ENCODE measurements at regions not wholly inside any gene's neighbourhood (a gene's known extent, or its start where the extent isn't known, plus 50 kb on each side); places are given as distances from the start of the nearest gene placed in this dataset.

DNA sequence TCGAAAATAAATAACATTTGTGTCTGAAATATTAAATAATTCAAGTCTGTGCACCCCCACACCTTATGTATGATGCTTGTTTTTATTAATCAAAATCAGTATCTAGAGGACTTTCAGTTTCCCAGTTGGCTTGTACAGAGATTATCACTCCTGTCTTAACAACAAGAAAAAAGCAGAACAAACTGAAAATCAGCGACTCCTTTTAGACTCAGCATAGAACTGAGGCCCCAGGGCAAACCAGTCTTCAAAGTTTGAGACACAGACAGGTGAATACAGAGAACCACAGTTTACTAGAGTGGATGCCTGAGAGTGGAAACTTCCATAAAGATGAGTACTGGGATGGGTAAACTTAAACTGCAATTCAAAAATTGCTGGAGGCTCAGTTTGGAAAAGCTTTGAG, 142.8 kb upstream of the KLF8 start:
- Histone ChIP-seq H3K4me1 (ENCODE audit: insufficient read depth, low read length, poor library complexity, severe bottlenecking) (no peaks in the 10 kb centered on the region), H3K9me3 (ENCODE audit: low read length) (no peaks in the 10 kb centered on the region), H2AFZ (ENCODE audit: low read length) (no peak overlapping the region), H3K9me2 (ENCODE audit: insufficient read depth, low read length) (no peaks in the 10 kb centered on the region), H3K4me2 (ENCODE audit: low read length) (no peak overlapping the region), H3K27ac (ENCODE audit: low read depth, low read length, poor library complexity, severe bottlenecking) (no peak overlapping the region), H3K4me3 (ENCODE audit: low read depth, low read length, poor library complexity, severe bottlenecking) (no peak overlapping the region), H3K36me3 (ENCODE audit: insufficient read depth, low read length) (no peaks in the 10 kb centered on the region), H4K20me1 (ENCODE audit: insufficient read depth, low read length) (no peaks in the 10 kb centered on the region), H3K79me2 (ENCODE audit: insufficient read depth, low read depth, low read length) (no peaks in the 10 kb centered on the region)
- intact Hi-C loops (cut with micrococcal nuclease; ENCODE audit: unreplicated experiment) = no loop called here
- TF ChIP-seq EZH2phosphoT487 (IDR thresholded peaks at IDR 0.05; ENCODE audit: borderline replicate concordance, low read depth, low read length) = no peak
- TF ChIP-seq, protein P1, sequence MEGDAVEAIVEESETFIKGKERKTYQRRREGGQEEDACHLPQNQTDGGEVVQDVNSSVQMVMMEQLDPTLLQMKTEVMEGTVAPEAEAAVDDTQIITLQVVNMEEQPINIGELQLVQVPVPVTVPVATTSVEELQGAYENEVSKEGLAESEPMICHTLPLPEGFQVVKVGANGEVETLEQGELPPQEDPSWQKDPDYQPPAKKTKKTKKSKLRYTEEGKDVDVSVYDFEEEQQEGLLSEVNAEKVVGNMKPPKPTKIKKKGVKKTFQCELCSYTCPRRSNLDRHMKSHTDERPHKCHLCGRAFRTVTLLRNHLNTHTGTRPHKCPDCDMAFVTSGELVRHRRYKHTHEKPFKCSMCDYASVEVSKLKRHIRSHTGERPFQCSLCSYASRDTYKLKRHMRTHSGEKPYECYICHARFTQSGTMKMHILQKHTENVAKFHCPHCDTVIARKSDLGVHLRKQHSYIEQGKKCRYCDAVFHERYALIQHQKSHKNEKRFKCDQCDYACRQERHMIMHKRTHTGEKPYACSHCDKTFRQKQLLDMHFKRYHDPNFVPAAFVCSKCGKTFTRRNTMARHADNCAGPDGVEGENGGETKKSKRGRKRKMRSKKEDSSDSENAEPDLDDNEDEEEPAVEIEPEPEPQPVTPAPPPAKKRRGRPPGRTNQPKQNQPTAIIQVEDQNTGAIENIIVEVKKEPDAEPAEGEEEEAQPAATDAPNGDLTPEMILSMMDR (conservative IDR thresholded peaks at IDR 0.05; ENCODE audit: low read length) = no peak
- ChIA-PET POLR2A (no interaction called here), CTCF (ENCODE audit: unreplicated experiment) (no interaction called here)
- no TSS peak for BruUV-seq (replicated peaks)
- no peak for DNase-seq (ENCODE audit: low spot score)

DNA sequence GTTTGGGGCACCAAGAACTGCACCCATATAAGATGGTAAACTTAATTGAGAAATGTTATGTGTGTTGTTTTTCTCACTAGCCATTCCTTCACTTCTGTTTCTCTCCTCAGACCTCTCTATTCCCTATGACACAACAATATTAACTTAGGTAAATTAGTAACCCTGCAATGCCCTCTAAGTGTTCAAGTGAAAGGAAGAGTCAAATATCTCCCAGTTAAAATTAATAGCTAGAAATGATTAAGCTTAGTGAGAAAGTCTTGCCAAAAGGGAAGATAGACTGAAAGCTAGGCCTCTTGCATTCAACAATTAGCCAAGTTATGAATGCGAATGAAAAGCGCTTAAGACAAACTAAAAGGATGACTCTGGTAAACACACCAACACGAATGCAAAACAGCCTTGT, 132.9 kb upstream of the KLF8 start:
- Histone ChIP-seq H3K36me3 (ENCODE audit: insufficient read depth, low read length) (no peaks in the 10 kb centered on the region), H3K9me3 (ENCODE audit: low read length) (no peaks in the 10 kb centered on the region), H3K4me3 (ENCODE audit: low read depth, low read length, poor library complexity, severe bottlenecking) (no peak overlapping the region), H3K79me2 (ENCODE audit: insufficient read depth, low read depth, low read length) (no peaks in the 10 kb centered on the region), H2AFZ (ENCODE audit: low read length) (no peak overlapping the region), H3K27ac (ENCODE audit: low read depth, low read length, poor library complexity, severe bottlenecking) (no peak overlapping the region), H4K20me1 (ENCODE audit: insufficient read depth, low read length) (no peaks in the 10 kb centered on the region), H3K4me2 (ENCODE audit: low read length) (no peak overlapping the region), H3K4me1 (ENCODE audit: insufficient read depth, low read length, poor library complexity, severe bottlenecking) (no peaks in the 10 kb centered on the region), H3K9me2 (ENCODE audit: insufficient read depth, low read length) (no peaks in the 10 kb centered on the region)
- intact Hi-C loops (cut with micrococcal nuclease; ENCODE audit: unreplicated experiment) = no loop called here
- no TSS peak for BruUV-seq (replicated peaks)
- POLR2A ChIA-PET = interaction anchor here (0.6 kb wide), 1 partner anchor 234 kb away, joined by 3 read pairs; no protein-coding TSS in a partner anchor
- no peak for DNase-seq (ENCODE audit: low spot score)
- CTCF ChIA-PET (ENCODE audit: unreplicated experiment) = no interaction called here
- no peak for TF ChIP-seq EZH2phosphoT487 (IDR thresholded peaks at IDR 0.05; ENCODE audit: borderline replicate concordance, low read depth, low read length)
- TF ChIP-seq, protein P1 (conservative IDR thresholded peaks at IDR 0.05; ENCODE audit: low read length) = no peak

DNA sequence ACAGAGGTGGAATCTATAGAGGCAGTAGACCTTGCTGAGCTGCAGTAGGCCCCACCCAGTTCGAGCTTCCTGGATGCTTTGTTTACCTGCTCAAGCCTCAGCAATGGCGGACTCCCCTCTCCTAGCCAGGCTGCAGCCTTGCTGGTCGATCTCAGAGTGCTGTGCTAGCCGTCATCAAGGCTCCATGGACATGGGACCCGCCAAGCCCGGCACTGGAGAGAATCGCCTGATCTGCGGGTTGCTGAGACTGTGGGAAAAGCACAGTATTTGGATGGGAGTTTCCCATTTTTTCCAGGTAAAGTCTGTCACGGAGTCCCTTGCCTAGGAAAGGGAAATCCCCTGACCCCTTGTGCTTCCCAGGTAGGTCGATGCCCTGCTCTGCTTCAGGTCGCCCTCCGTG, 124.8 kb upstream of the KLF8 start:
- no peak overlapping the region for H3K4me2 ChIP-seq (ENCODE audit: low read length)
- no peak overlapping the region for H3K4me3 ChIP-seq (ENCODE audit: low read depth, low read length, poor library complexity, severe bottlenecking)
- intact Hi-C loops (cut with micrococcal nuclease; ENCODE audit: unreplicated experiment) = no loop called here
- no peak overlapping the region for H2AFZ ChIP-seq (ENCODE audit: low read length)
- CTCF ChIA-PET (ENCODE audit: unreplicated experiment) = no interaction called here
- no peak for DNase-seq (ENCODE audit: low spot score)
- no peaks in the 10 kb centered on the region for H3K9me2 ChIP-seq (ENCODE audit: insufficient read depth, low read length)
- H3K4me1 ChIP-seq (ENCODE audit: insufficient read depth, low read length, poor library complexity, severe bottlenecking) = no peaks in the 10 kb centered on the region
- POLR2A ChIA-PET = no interaction called here
- no peaks in the 10 kb centered on the region for H3K9me3 ChIP-seq (ENCODE audit: low read length)
- H4K20me1 ChIP-seq (ENCODE audit: insufficient read depth, low read length) = no peaks in the 10 kb centered on the region
- TF ChIP-seq, protein P1 (conservative IDR thresholded peaks at IDR 0.05; ENCODE audit: low read length) = no peak
- no peak for TF ChIP-seq EZH2phosphoT487 (IDR thresholded peaks at IDR 0.05; ENCODE audit: borderline replicate concordance, low read depth, low read length)
- BruUV-seq (replicated peaks) = no TSS peak
- H3K79me2 ChIP-seq (ENCODE audit: insufficient read depth, low read depth, low read length) = no peaks in the 10 kb centered on the region
- H3K36me3 ChIP-seq (ENCODE audit: insufficient read depth, low read length) = no peaks in the 10 kb centered on the region
- H3K27ac ChIP-seq (ENCODE audit: low read depth, low read length, poor library complexity, severe bottlenecking) = no peak overlapping the region

Data from OCI-LY7 (cell line).